Activated CD4-positive, alpha-beta T cell treated with anti-CD3 and anti-CD28 coated beads for 36 hours (primary cell): ENCODE measurements at regions not wholly inside any gene's neighbourhood (a gene's known extent, or its start where the extent isn't known, plus 50 kb on each side); places are given as distances from the start of the nearest gene placed in this dataset.

Source experiments
- ATAC-seq: fragments of 200-7000 bp; cut with Tn5 transposase; one replicate; pipeline ENCODE4 v1.10.0; 2021; ENCODE audit warnings: mild to moderate bottlenecking, moderate library complexity
- CTCF ChIA-PET: fragments of 350-600 bp; sonication (Branson Sonifier 250); formaldehyde crosslinking; loops from one replicate; lab custom pipeline; 2021; ENCODE audit warnings: antibody characterized with exemption; lab: Charles Lee
- POLR2A ChIA-PET: fragments of 350-600 bp; sonication (Branson Sonifier 250); formaldehyde crosslinking; loops from one replicate; lab custom pipeline; 2021; ENCODE audit warnings: antibody characterized with exemption, inconsistent platforms; lab: Charles Lee
- DNase-seq: peaks from one replicate; pipeline ENCODE4 v3.0.0-alpha.2; 2020
- H3K27ac Mint-ChIP-seq: one replicate; pipeline ENCODE4 v1.8.0; 2021; ENCODE audit warnings: mixed read lengths
- H3K27me3 Mint-ChIP-seq: one replicate; pipeline ENCODE4 v1.8.0; 2021; ENCODE audit warnings: mixed read lengths
- H3K36me3 Mint-ChIP-seq: one replicate; pipeline ENCODE4 v1.8.0; 2021; ENCODE audit warnings: low read depth, mixed read lengths
- H3K4me1 Mint-ChIP-seq: one replicate; pipeline ENCODE4 v1.8.0; 2021; ENCODE audit warnings: mixed read lengths
- H3K4me3 Mint-ChIP-seq: one replicate; pipeline ENCODE4 v1.8.0; 2021; ENCODE audit warnings: mild to moderate bottlenecking, moderate library complexity, mixed read lengths
- H3K9me3 Mint-ChIP-seq: one replicate; pipeline ENCODE4 v1.8.0; 2021; ENCODE audit warnings: low read depth, mixed read lengths
- intact Hi-C, 2 experiments: fragments of 100-400 bp; cut with DNase I in 1 of 2; cut with micrococcal nuclease in 1 of 2; formaldehyde crosslinking; loops; one replicate each; pipeline versions ENCODE4 v1.14.2 to v1.15.1; 2022 to 2024; cut with DNase I, micrococcal nuclease

GRCh38 chrX:8390771-8391170 lies 73.9 kb upstream of the VCX3B start:
- H3K27me3 Mint-ChIP-seq: no peaks in the 10 kb centered on the region
- peaks cover 9% of the 10 kb centered on the region for H3K9me3 Mint-ChIP-seq
- no peaks in the 10 kb centered on the region for H3K36me3 Mint-ChIP-seq
- DNase-seq: no peak
- ChIA-PET CTCF (no interaction called here), POLR2A (no interaction called here)
- H3K4me3 Mint-ChIP-seq: no peak overlapping the region
- no peak overlapping the region for H3K27ac Mint-ChIP-seq
- H3K4me1 Mint-ChIP-seq: no peaks in the 10 kb centered on the region
- no peak for ATAC-seq
- intact Hi-C loops: no loop called here

GRCh38 chrX:8403988-8404387 lies 60.6 kb upstream of the VCX3B start:
- no peak for ATAC-seq
- Mint-ChIP-seq H3K4me3 (no peak overlapping the region), H3K27ac (no peak overlapping the region), H3K36me3 (no peaks in the 10 kb centered on the region), H3K9me3 (peaks cover 1% of the 10 kb centered on the region), H3K27me3 (no peaks in the 10 kb centered on the region), H3K4me1 (no peaks in the 10 kb centered on the region)
- DNase-seq: no peak
- intact Hi-C loops: no loop called here
- ChIA-PET CTCF (no interaction called here), POLR2A (no interaction called here)

- POLR2A ChIA-PET: no interaction called here
- intact Hi-C loops: no loop called here
- peaks cover 3% of the 10 kb centered on the region for H3K9me3 Mint-ChIP-seq
- no peak for DNase-seq
- no peaks in the 10 kb centered on the region for H3K27me3 Mint-ChIP-seq
- H3K36me3 Mint-ChIP-seq: no peaks in the 10 kb centered on the region
- no peak overlapping the region for H3K27ac Mint-ChIP-seq
- no peaks in the 10 kb centered on the region for H3K4me1 Mint-ChIP-seq
- H3K4me3 Mint-ChIP-seq: no peak overlapping the region
- ATAC-seq: no peak
- CTCF ChIA-PET: no interaction called here
Observed at GRCh38 chrX:8404471-8404870, 60.2 kb upstream of the VCX3B start.

GRCh38 chrX:8404926-8405325 lies 59.7 kb upstream of the VCX3B start:
- CTCF ChIA-PET: no interaction called here

GRCh38 chrX:8405631-8406030 lies 59.0 kb upstream of the VCX3B start:
- ChIA-PET POLR2A (no interaction called here), CTCF (no interaction called here)
- DNase-seq (no peak), ATAC-seq (no peak)
- intact Hi-C loops: no loop called here
- Mint-ChIP-seq H3K4me3 (no peak overlapping the region), H3K4me1 (no peaks in the 10 kb centered on the region), H3K27me3 (no peaks in the 10 kb centered on the region), H3K9me3 (peaks cover 3% of the 10 kb centered on the region), H3K36me3 (no peaks in the 10 kb centered on the region), H3K27ac (no peak overlapping the region)

More at GRCh38 chrX:8404926-8405325, 59.7 kb upstream of the VCX3B start:
- no peaks in the 10 kb centered on the region for H3K4me1 Mint-ChIP-seq
- POLR2A ChIA-PET: no interaction called here
- no peaks in the 10 kb centered on the region for H3K36me3 Mint-ChIP-seq
- DNase-seq: no peak
- H3K4me3 Mint-ChIP-seq: no peak overlapping the region
- H3K9me3 Mint-ChIP-seq: peaks cover 3% of the 10 kb centered on the region
- no peak for ATAC-seq
- H3K27me3 Mint-ChIP-seq: no peaks in the 10 kb centered on the region
- intact Hi-C loops: no loop called here
- no peak overlapping the region for H3K27ac Mint-ChIP-seq

- intact Hi-C loops: no loop called here
- H3K9me3 Mint-ChIP-seq: peaks cover 11% of the 10 kb centered on the region
- H3K27ac Mint-ChIP-seq: no peak overlapping the region
- CTCF ChIA-PET: no interaction called here
- no peaks in the 10 kb centered on the region for H3K27me3 Mint-ChIP-seq
- H3K4me3 Mint-ChIP-seq: no peak overlapping the region
- DNase-seq (no peak), ATAC-seq (no peak)
- no peaks in the 10 kb centered on the region for H3K36me3 Mint-ChIP-seq
- POLR2A ChIA-PET: no interaction called here
- no peaks in the 10 kb centered on the region for H3K4me1 Mint-ChIP-seq
Observed at GRCh38 chrX:8413279-8413678, 51.4 kb upstream of the VCX3B start.
